ENCODE measurements at regions not wholly inside any gene's neighbourhood (a gene's known extent, or its start where the extent isn't known, plus 50 kb on each side); places are given as distances from the start of the nearest gene placed in this dataset.

DNA sequence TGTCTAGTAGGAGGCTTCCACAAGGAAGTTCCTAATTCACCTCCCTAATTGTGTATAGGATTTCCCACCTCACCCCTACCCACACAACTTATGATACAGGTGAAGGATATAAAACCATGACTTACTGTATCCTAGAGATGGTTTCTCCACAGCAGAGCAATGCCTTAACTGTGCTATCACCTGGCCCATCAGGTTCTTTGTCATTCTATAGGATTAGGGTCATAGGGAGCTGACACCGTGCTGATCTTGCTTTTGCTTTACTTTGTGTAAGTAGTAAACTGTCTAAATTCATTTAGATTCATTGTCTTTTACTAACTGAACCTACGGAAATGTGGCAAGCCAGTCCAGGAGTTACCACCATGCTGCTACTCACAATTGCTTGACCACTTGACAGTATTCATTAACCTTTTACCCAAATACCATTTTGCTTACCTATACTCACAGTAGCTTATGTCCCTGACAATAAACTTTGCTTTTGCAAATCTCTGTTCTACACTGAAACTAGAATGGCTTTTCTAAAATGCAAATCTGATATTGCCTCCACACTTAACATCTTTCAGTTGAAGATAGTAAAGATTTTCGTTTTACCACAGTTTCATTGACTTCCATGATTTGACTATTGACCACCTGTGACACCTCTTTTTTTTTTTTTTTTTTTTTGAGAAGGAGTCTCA, 147.6 kb downstream of the IFI44 start:
- DNase-seq (ENCODE audit: low spot score): no peak

DNA sequence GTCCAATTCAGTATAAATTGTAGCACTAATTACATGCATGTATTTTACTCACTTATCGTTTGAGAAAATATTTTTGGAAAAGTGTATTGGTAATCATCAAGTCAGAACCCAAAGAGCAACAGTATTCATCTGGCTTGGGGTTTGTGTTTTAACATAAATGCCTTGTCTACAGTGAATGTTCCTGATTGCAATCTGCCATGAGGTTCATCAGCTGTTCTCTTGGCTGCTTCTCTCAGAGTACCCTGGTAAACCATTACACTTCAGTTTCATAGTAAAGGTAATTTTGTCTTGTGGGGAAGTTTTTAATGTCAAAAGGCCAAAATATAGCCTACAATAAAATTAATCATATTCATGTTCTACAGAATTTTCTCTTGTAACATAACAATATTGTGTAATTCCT, 150.3 kb downstream of the IFI44 start:
- DNase-seq (ENCODE audit: low spot score): no peak

DNA sequence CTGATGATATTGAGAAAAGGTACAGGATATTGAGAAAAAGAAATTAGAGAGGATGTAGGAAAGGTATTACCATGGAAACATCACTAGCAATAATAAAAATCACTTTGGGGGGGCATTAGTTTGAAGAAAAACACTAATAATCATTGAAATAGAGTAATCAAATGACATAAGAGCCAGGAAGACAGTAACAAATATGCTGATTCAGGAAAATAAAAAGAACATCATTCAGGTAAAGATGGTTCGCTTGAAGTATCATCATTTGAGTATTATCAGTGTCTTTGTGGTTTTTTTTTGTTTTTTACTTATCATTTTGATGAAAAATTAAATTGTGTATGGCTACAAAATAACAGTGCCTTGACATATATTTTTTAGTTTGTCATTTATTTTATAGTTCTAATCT, 164.5 kb downstream of the IFI44 start:
- no peak for DNase-seq (ENCODE audit: low spot score)

DNA sequence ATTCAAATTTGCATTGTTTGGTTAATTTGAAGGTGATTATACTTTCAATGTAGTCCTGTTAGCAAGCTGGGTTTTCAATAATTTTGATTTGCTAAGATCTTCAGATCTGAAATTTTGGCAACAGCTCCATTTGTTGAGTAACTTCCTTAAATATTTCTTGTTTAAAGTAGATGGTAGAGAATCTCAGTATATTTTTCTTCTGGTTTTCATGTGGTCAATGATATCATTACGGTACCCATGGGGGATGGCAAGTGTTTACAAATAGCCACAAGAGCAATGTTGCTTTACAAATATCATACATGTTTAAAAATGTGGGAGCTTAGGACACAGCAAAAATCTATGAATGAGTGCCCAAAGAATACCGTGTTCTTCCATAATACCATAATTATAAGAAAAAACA, 175.9 kb downstream of the IFI44 start:
- DNase-seq (ENCODE audit: low spot score): no peak

DNA sequence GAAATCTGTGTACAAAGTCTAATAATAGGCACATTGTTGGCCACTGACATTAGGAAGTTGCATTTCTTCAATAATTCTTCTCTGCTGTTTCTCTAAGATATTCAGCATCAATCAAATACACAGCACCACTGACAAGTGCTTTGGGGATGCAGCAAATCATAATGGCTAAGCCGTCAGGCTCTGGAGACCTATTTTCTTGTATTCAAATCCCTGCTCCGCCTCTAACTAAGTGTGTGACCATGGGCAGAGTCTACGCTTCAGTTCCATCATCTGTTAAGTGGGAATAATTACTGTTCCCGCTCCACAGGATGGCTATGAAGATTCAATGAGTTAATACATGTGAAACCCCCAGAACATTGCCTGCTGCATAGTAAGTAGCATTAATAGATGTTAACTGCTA, 176.9 kb downstream of the ADGRL4 start:
- no peak for DNase-seq (ENCODE audit: low spot score)

DNA sequence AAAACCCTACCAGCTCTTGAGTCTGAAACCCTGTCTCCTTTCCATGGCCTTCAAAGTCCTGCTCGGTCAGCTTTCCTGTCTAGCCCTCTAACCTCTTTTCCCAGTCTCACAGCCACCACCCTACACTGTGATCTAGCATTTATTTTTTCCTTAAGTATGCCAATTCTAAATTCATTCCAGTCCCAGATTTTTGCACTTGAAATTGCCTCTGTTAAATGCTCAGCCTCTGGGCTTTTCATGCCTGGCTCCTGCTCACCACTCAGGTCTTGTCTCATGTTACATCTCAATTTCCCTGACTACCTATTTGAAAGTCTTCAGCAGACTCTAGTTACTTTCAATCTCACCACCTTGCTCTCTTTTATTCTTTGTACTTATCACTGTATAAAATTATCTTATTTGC, 176.2 kb downstream of the ADGRL4 start:
- peak; percentile 18 for DNase-seq (ENCODE audit: low spot score)

DNA sequence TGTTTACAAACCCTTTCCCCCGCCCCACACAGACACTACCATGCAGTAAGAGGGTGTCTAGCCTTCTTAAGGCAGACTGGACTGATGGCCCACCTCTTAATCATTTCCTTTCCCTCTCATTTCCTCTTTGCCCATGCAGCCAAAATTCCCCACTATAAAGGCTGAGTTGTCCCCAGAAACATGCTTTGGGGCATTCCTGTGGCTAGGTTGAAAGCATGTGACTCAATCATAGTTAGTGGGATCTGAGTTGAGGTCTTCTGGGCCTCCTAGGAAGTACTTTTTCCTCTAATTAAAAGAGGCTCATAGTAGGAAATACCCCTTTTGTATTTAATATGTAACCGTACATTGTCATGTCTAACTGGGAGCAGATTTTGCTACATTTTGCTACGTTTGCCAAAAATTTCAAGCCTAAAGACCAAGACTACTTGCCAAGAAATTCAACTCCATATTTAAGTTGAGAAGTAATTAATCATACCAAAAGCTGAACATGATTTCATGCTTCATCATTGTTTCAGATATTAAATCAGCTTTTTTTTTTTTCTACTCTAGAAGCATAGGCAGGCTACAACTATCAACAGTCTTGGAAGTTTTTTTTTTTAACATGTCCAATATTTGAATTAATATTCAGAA, 174.7 kb downstream of the ADGRL4 start:
- DNase-seq (ENCODE audit: low spot score): no peak

DNA sequence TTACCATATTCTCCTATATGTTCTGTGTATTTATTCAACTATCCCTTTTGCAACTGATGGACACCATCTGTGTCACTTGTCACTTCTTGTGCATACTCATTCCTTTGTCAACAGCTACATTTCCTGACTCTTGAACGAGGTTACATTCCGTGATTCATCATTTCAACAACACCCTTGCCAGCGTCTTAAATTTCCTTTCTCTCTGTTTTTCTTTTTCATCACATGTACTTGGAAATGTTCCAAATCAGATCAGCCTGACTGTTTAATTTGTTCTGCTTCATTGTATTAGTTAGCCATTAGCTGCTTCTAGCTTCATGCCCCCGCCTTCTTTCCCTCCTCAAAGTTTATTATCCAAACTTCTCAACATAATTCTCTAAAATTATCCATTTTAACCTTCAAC, 173.0 kb downstream of the ADGRL4 start:
- DNase-seq (ENCODE audit: low spot score): no peak

DNA sequence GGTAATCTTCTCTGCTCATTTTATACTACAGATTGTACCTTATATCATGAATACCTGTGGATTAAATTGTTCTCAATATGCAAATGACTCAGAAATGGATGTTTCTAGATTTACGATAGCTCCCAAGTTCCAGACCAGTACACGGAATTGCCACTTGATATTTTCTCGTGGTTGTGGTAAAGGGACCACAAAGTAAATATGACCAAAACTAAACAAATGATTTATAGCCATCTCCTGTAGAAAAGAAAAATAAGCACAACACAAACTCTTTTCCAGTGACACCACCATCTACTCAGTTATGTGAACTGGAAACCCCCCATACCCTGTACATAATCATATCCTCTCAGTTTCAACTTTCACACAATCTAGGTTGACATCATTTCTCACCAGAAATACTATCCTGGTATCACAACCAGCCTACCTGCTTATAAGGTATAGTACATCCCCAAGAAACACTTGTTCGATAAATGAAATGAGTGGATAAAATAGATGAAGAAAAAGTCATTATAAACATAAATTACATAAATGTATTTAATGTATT, 172.3 kb downstream of the ADGRL4 start:
- no peak for DNase-seq (ENCODE audit: low spot score)

DNA sequence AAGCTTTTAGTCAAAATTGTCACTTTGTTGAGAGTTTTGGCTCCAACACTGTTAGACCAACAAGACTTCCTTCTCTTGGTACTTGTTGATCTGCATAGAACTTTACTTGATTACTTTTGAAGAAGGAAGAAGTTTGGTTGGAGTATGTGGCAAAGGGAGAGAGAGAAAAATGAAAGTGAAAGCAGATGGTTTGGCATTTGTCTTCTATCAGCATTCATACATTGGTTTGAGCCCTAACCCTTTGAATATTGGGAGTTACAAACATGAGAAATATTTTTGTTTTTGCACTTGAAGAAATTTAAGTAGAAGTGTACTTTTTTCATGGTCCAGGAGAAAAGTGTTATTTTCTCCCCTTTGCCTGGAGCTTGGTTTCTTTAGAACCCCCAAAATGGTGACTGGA, 169.8 kb downstream of the ADGRL4 start:
- no peak for DNase-seq (ENCODE audit: low spot score)

DNA sequence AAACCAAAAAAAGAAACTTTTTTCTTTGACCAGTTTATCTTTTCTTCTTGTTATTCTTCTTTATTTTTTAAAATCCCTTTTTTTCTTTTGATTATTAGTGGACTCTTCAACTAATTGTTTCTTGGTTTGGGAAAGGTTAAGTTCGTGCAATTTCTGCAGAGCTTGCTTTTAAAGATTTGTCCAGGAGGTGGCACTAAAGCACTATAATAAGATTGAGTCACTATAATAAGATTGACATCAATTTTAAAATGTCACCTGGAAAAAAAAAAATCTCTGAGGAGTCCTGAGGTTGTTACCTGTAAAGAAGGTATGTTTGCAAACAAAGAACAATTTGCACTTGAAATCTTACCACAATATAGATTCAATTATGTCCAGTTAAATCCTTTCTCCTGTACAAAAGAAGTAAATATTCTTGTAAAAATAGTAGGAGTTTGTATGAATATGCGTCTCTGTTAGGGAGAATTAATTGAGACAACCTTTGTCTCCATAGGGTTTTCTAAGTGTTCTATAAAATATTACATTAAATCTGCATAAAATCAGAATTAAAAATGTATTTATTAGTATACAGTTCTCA, 166.7 kb downstream of the ADGRL4 start:
- DNase-seq (ENCODE audit: low spot score): peak; percentile 47

All from iPS-NIHi11 (cell line).